Tibial nerve (tissue), 4 donors: ENCODE measurements at regions not wholly inside any gene's neighbourhood (a gene's known extent, or its start where the extent isn't known, plus 50 kb on each side); places are given as distances from the start of the nearest gene placed in this dataset.

Experiments used
- DNase-seq, 2 donors: peaks; one replicate each; pipeline ENCODE4 v3.0.0-alpha.2; 2019; ENCODE audit warnings: low spot score in 2 of 2
- H3K27ac ChIP-seq, 4 donors: fragments of 200-600 bp; sonication (generic) in 3 of 4; one replicate each; pipeline ENCODE4 v1.5.1; 2017 to 2019; ENCODE audit warnings: mild to moderate bottlenecking in 1 of 4
- H3K27me3 ChIP-seq, 2 donors: fragments of 200-600 bp; sonication (generic) in 1 of 2; one replicate each; pipeline versions ENCODE4 v1.5.1 to v1.6.0; 2017 to 2019
- H3K36me3 ChIP-seq, 3 donors: fragments of 200-600 bp; sonication (generic); one replicate each; pipeline ENCODE4 v1.5.1; 2018 to 2019
- H3K4me1 ChIP-seq, 4 donors: fragments of 200-600 bp; sonication (generic) in 3 of 4; one replicate each; pipeline ENCODE4 v1.5.1; 2017 to 2019
- H3K4me3 ChIP-seq, 4 donors: fragments of 200-600 bp; sonication (generic) in 3 of 4; one replicate each; pipeline ENCODE4 v1.5.1; 2017 to 2019; ENCODE audit warnings: mild to moderate bottlenecking in 1 of 4, moderate library complexity in 1 of 4
- H3K9me3 ChIP-seq, 4 donors: fragments of 200-600 bp; sonication (generic) in 3 of 4; one replicate each; pipeline ENCODE4 v1.5.1; 2017 to 2019
- EP300 ChIP-seq, 2 donors: sonication (generic); formaldehyde crosslinking; IDR thresholded peaks; one replicate each; pipeline ENCODE4 v1.6.1; 2017; ENCODE audit warnings: antibody characterized with exemption in 2 of 2, mild to moderate bottlenecking in 1 of 2
- POLR2A ChIP-seq, 2 donors: fragments of 450-650 bp; IDR thresholded peaks; one replicate each; pipeline ENCODE4 v1.6.1; 2017; ENCODE audit warnings: antibody characterized with exemption in 2 of 2, mild to moderate bottlenecking in 2 of 2, moderate library complexity in 2 of 2
- WGBS, 2 donors: methylation state at CpG; one replicate each; pipeline ENCODE4 v1.1.5; 2018; 5-methylcytosine and 5-hydroxymethylcytosine counted together
- TF ChIP-seq, protein P1 (sequence below), 5 experiments: fragments of 200-600 bp in 3 of 5; fragments of 450-650 bp in 2 of 5; sonication (generic) in 3 of 5; IDR thresholded peaks; one replicate each; pipeline ENCODE4 v1.5.1; 2016 to 2019; ENCODE audit warnings: antibody characterized with exemption in 5 of 5, mild to moderate bottlenecking in 3 of 5, moderate library complexity in 2 of 5

DNA sequence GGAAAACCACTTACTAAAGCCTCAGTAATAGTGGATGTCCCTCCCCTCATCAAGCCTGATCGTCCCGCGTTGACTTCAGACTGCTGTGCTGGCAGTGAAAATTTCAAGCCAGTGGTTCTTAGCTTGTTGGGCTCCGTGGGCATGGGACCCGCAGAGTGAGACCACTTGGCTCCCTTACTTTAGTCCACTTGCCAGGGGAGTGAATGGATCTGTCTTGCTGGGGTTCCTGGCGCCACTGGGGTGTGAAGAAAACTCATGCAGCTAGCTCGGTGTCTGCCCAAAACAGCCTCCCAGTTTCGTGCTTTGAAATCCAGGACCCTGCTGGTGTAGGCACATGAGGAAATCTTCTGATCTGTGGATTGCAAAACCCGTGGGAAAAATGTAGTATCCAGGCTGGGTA is 480.0 kb upstream of the IZUMO3 start:
- WGBS, 2 donors, result 80 to 90% methylated on average over 6 to 9 of the region's 9 CpGs
- Histone ChIP-seq H3K9me3 (peaks cover 0 to 11% (median 0%) of the 10 kb centered on the region in 4 donors), H3K27ac (no peak overlapping the region), H3K27me3 (no peaks in the 10 kb centered on the region), H3K4me3 (no peak overlapping the region), H3K36me3 (no peaks in the 10 kb centered on the region), H3K4me1 (no peaks in the 10 kb centered on the region)
- TF ChIP-seq EP300 (IDR thresholded peaks at IDR 0.05) (no peak), POLR2A (IDR thresholded peaks at IDR 0.05) (no peak)
- TF ChIP-seq, protein P1, sequence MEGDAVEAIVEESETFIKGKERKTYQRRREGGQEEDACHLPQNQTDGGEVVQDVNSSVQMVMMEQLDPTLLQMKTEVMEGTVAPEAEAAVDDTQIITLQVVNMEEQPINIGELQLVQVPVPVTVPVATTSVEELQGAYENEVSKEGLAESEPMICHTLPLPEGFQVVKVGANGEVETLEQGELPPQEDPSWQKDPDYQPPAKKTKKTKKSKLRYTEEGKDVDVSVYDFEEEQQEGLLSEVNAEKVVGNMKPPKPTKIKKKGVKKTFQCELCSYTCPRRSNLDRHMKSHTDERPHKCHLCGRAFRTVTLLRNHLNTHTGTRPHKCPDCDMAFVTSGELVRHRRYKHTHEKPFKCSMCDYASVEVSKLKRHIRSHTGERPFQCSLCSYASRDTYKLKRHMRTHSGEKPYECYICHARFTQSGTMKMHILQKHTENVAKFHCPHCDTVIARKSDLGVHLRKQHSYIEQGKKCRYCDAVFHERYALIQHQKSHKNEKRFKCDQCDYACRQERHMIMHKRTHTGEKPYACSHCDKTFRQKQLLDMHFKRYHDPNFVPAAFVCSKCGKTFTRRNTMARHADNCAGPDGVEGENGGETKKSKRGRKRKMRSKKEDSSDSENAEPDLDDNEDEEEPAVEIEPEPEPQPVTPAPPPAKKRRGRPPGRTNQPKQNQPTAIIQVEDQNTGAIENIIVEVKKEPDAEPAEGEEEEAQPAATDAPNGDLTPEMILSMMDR (IDR thresholded peaks at IDR 0.05), result no peak
- DNase-seq, result no peak

DNA sequence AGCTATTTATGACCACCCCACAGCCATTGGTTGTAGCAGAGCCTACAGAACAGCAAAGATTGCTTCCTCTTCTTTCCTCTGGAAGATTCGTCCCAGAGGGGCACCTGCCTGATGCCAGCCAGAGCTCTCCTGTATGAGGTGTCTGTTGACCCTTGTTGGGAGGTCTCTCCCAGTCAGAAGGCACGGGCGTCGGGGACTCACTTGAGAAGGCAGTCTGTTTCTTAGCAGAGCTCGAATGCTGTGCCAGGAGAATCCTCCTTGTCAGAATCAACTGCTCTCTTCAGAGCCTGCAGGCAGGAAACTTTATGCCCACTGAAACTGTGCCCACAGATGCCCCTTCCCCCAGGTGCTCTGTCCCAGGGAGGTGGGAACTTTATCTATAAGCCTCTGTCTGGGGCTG is 479.5 kb upstream of the IZUMO3 start:
- Histone ChIP-seq H3K36me3 (no peaks in the 10 kb centered on the region), H3K27ac (no peak overlapping the region), H3K9me3 (peaks cover 0 to 16% (median 0%) of the 10 kb centered on the region in 4 donors), H3K4me1 (no peaks in the 10 kb centered on the region), H3K27me3 (no peaks in the 10 kb centered on the region), H3K4me3 (no peak overlapping the region)
- WGBS, 2 donors, result 83 to 87% methylated on average over 5 of the region's 5 CpGs
- DNase-seq, result no peak
- TF ChIP-seq, protein P1 (IDR thresholded peaks at IDR 0.05), result no peak
- TF ChIP-seq POLR2A (IDR thresholded peaks at IDR 0.05) (no peak), EP300 (IDR thresholded peaks at IDR 0.05) (no peak)

DNA sequence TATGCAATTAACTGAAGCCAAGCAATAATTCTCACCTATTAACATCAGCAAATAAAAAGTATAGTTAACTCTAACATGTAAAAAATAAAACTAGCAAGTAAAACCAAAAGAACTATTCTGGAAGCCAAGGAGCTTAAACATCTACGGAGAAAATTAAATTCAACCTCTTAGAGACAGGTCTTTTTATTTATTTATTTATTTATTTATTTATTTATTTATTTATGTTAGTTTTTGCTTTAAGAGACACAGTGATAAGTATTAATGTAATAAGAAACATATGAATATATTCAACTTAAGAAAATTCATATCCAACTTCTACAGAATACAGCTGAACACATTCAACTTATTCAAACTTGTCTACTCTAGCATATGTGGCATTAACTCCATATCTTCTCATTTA is 472.1 kb upstream of the IZUMO3 start:
- no peak for DNase-seq
- Histone ChIP-seq H3K36me3 (no peaks in the 10 kb centered on the region), H3K9me3 (peaks cover 0 to 16% (median 0%) of the 10 kb centered on the region in 4 donors), H3K27ac (no peak overlapping the region), H3K4me3 (no peak overlapping the region), H3K4me1 (no peaks in the 10 kb centered on the region), H3K27me3 (no peaks in the 10 kb centered on the region)
- 90 to 91% methylated on average over 1 of the region's 1 CpG for WGBS, 2 donors
- TF ChIP-seq, protein P1 (IDR thresholded peaks at IDR 0.05), result no peak
- no peak for TF ChIP-seq EP300 (IDR thresholded peaks at IDR 0.05)
- no peak for TF ChIP-seq POLR2A (IDR thresholded peaks at IDR 0.05)

DNA sequence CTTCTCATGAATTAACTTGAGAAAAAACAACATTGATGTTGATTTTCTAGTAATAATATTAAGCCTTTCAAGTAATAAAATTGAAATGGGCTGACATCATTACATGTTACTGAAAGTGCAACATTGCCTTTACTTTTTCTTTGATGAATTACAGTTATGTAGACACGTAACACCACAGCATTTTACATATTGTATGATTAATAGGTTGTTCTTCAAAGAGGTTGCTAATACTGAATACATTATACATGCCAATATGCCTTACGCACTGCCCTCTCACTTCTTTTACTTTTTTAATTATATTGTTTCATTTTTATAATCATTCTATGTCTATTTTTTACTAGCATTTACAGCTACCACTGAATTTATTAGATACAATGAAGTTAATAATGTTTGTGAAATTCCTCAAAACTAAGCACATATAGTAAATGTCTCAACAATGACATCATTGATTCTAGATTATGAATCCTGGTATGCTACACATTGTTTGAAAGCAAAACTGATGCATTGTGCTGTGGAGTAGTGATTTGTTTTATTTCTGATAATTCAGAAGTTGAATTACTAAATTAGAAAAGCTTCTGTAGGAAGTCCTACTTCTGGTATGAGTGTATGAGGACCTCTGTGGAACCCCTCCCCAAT is 464.4 kb upstream of the IZUMO3 start:
- no peaks in the 10 kb centered on the region for H3K27me3 ChIP-seq
- no peaks in the 10 kb centered on the region for H3K9me3 ChIP-seq
- H3K27ac ChIP-seq, result no peak overlapping the region
- TF ChIP-seq POLR2A (IDR thresholded peaks at IDR 0.05) (no peak), EP300 (IDR thresholded peaks at IDR 0.05) (no peak)
- TF ChIP-seq, protein P1 (IDR thresholded peaks at IDR 0.05), result no peak
- WGBS, 2 donors, result 69 to 82% methylated on average over 2 of the region's 2 CpGs
- no peaks in the 10 kb centered on the region for H3K36me3 ChIP-seq
- DNase-seq, result no peak
- H3K4me3 ChIP-seq, result no peak overlapping the region
- H3K4me1 ChIP-seq, result no peaks in the 10 kb centered on the region

DNA sequence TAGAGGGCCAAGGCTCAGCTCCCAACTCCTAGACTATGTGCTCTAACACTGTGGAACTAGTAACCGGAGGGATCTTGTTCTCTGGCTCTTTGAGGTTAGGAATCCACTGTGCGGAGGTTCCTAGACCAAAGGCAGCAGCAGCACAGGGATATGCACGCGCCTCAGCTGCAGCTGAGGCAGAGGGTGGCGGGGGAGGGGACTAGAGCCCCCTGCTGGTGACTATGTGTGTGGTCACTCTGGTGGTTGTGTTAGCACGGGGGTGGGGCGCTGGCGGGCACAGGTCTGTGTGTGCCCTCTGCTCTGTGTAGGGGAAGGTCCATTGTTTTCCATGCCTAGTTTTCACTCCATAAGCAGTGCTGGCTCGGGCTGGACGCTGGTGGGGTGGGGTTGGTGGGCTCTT is 458.0 kb upstream of the IZUMO3 start:
- H3K36me3 ChIP-seq, result no peaks in the 10 kb centered on the region
- no peak for TF ChIP-seq POLR2A (IDR thresholded peaks at IDR 0.05)
- TF ChIP-seq EP300 (IDR thresholded peaks at IDR 0.05), result no peak
- TF ChIP-seq, protein P1 (IDR thresholded peaks at IDR 0.05), result no peak
- no peaks in the 10 kb centered on the region for H3K4me1 ChIP-seq
- no peak for DNase-seq
- WGBS, 2 donors, result 67 to 79% methylated on average over 6 to 7 of the region's 10 CpGs
- H3K4me3 ChIP-seq, result no peak overlapping the region
- H3K27me3 ChIP-seq, result no peaks in the 10 kb centered on the region
- H3K27ac ChIP-seq, result no peak overlapping the region
- peaks cover 0 to 3% (median 0%) of the 10 kb centered on the region in 4 donors for H3K9me3 ChIP-seq
